ENCODE measurements at regions not wholly inside any gene's neighbourhood (a gene's known extent, or its start where the extent isn't known, plus 50 kb on each side); places are given as distances from the start of the nearest gene placed in this dataset.
"Not testable (repeated sequence)": the region's sequence is repeated elsewhere in the genome, so short reads cannot be mapped to it uniquely, and the experiment has no call there.

- DNase-seq = no peak
Measured at GRCh38 chr20:40019510-40019909, 669.5 kb downstream of the MAFB start.

GRCh38 chr20:40017765-40018164 is 671.3 kb downstream of the MAFB start:
- DNase-seq = no peak

DNA sequence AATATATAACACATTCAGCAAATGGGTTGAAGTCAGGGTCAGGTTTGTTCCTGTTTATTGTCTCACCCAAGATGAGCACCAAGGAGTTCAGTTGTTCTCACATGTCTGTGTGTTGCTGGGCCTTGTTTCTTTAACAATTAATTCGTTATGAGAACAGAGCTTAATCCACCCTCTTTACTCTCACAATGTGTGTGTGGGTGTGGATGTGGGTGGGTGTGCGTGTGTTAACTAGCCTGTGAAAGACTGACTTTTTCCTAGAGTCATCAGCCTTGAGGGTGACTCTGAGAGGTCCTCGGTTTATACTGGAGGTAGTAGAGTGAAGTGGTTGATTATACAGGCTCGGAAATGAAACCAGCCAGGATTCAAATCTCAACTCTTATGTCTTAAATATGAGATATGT is 672.1 kb downstream of the MAFB start:
- DNase-seq = no peak

DNA sequence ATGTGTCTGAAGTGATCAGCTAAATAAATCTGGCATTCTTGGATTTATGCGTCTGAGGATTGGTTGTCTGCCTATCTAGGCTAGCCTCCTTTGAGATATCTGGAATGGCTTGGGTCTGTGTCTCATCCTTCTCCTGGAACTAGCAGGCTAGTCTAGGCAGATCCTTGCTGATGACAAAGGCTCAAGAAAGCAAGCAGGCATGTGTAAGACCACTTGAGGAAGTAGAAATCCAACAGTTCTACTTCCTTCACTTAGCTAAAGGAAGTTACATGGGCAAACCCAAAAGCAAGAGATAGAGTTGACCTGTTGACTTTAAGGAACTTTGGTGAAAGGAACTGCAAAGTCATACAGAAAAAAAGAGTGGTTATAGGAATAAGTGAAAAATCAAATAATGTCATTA is 672.6 kb downstream of the MAFB start:
- no peak for DNase-seq

DNA sequence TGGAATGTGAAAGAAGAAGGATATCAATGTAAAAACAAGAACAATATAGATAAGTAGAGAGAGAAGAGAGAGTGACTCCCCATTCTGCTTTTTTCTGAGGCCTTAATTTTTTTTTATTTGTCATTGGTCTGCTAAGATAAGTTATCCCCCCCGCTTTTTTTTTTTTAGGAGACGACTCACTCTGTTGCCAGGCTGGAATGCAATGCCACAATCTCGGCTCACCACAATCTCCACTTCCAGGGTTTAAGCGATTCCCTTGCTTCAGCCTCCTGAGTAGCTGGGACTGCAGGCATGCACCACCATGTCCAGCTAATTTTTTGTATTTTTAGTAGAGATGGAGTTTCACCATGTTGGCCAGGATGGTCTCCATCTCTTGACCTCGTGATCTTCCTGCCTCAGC is 677.0 kb downstream of the MAFB start:
- DNase-seq = not testable (repeated sequence)

DNA sequence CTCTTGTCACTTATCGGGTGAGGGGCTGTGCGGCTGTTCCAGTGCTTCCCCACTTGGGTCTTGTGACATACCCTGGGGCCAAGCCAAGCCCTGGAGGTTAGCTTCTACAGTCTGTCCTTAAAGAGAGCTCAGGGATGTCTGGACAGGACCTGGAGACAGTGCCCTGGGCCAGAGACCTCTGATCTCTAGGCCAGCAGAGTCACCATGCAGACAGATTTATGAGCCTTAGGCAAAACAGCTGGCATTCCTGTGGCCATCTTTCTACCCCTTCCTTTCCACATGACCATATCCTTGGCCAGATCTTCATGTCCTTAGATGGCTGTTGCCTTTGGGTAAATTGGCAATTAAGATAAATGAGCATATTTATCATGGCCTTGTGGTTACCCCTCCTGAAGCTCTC is 678.6 kb downstream of the MAFB start:
- DNase-seq = no peak

- DNase-seq = no peak
Measured at GRCh38 chr20:40009542-40009941, 679.5 kb downstream of the MAFB start.

DNA sequence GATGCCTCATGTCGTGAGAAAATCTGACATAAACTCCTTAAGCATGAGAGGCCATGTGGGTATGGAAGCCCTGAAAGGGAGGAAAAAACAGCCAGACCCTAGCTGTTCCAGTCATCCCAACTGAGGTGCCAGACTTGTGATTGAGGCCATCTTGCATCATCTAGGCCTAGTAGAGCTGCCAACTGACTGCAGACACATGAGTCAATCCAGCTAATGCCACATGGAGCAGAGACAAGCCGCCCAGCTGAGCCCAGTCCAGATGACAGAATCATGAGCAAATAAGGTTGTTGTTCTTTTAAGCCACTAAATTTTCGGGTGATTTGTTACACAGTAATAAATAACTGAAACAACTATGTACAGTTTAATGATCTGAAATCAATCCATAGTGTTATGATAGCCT is 680.9 kb downstream of the MAFB start:
- DNase-seq = no peak

GRCh38 chr20:40006168-40006860 is 682.7 kb downstream of the MAFB start:
- no peak for DNase-seq

- DNase-seq = not testable (repeated sequence)
Measured at GRCh38 chr20:40004092-40004491, 684.9 kb downstream of the MAFB start.

DNA sequence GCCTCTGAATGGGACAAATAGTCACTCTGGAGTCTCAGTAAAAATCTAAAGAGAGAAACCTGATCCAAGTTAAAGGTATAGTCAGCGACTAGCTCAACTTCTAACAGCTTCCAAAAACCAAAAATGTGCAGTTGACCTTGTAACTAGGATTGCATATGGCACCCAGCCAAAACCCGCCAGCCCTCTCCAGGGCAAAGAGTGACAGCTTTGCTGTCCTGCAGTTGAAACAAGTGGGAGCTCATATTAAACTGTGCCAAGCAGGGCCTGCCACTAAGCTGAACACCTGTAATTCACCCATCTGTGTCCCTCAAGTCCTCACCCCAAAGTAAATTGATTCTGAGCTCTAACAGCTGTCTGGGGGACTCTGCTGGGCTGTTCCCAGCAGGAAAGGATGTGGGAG is 695.3 kb downstream of the MAFB start:
- DNase-seq = no peak

- no peak for DNase-seq
Measured at GRCh38 chr20:39990692-39991091, 698.3 kb downstream of the MAFB start.

DNA sequence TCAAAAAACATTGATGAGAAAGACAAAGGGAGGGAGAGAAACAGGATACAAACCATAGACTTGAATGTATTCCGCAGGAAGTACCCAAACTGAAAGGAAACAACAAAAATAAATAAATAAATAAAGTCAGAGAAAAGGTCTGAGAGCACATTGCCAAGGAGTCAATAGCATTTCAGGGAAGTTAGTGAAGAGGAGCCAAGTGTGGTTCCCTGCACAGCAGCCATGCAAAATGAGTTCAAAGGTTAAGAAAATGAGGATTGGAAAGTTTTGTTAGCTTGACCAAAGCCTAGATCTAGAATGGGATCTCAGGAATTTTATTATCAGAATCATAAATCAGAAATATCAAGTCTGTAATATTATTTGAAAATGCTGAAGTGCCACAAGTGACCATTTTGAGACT is 700.0 kb downstream of the MAFB start:
- DNase-seq = no peak

- DNase-seq = no peak
Measured at GRCh38 chr20:39986173-39986904, 702.7 kb downstream of the MAFB start.

DNA sequence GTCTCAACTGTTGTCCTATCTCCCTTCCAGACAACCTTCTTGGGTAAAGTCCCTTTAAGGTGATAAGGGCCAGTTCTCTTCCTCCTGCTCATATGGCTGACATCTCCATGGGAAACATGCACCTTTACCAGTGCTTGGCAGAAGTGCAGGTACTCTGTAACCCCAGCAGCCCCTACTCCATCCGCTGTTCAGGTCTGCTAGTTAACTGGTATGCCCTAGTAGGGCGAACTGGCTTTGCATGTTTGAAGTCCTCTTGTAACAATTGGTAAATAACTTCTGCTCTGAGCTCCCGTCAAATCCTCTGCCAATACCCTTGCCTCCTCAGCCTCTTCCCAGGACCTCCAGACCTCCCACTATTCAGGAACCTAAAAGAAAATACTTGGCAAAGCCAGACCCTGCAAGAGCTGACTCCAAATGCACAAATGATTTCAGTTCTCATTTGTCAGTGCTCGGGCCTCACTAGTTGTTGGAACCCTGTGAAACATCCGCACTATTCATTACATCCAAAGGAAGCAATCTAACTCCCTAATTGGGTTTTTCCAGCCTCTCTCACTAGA is 703.7 kb downstream of the MAFB start:
- no peak for DNase-seq

- DNase-seq = no peak
Measured at GRCh38 chr20:39983655-39984054, 705.4 kb downstream of the MAFB start.

- DNase-seq = no peak
Measured at GRCh38 chr20:39983183-39983582, 705.9 kb downstream of the MAFB start.

GRCh38 chr20:39974966-39975501 is 714.0 kb downstream of the MAFB start:
- no peak for DNase-seq

DNA sequence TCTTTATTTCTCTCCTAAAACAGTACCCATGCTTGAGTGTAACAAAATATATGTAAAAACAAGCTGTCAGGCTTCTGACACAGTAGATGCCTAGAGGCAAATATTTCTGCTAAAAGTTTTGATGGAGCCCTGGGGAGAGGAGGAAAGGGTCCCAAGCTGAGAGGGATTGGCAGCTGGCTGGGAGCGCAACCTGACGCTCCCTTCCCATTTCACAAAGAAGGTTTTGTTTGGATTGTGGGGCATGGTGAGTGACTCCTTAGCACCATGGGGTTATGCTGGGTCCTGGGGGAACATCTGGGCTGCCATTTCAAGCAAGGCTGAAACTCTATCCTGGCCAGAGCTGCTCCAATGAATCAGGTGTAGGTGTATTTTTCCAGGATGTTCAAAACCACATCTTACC is 720.5 kb downstream of the MAFB start:
- no peak for DNase-seq

- DNase-seq = no peak
Measured at GRCh38 chr20:39967806-39968205, 721.2 kb downstream of the MAFB start.

GRCh38 chr20:39961637-39962244 is 727.3 kb downstream of the MAFB start:
- DNase-seq = no peak

DNA sequence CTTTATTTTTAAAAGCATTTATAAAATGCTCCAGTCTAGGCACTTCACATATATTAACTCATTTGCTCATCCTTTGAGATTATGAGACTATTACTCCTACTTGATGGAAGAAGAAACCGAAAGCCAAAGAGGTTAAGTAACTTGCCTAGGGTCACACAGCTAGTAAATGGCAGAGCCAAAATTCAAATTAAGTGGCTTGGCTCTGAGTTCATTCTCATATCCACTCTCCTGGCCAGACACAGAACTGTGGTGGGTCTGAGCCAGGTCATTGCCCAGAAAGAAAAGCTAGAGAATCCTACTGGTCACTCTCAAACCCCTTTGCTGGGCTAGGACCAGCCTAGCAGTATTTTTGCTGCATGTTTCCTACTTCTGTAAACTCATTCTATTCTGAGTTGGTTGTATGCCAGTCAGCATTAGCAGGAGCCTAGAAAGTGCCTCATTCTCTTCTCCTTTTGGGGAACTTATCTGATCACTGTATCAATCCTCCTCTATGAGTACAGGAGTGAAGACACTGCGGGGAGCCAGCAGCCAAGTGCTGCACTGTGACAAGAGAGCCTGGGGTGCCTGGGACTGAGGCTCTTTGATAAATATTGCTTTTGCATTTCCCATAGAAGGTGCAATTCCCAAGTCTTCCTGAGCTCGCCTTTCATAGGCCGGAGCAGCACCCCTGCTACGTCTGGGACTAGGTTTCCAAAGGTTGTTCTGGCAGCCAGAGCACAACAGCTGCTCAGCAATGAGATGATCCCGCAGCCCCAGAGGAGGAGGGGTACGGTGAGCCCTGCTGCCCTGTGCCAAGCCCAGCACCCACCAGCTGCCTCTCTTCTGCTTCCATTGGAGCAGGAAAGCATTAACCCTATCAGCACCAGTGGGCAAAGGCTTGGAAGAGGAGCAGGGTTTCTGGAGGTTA is 728.3 kb downstream of the MAFB start:
- no peak for DNase-seq

DNA sequence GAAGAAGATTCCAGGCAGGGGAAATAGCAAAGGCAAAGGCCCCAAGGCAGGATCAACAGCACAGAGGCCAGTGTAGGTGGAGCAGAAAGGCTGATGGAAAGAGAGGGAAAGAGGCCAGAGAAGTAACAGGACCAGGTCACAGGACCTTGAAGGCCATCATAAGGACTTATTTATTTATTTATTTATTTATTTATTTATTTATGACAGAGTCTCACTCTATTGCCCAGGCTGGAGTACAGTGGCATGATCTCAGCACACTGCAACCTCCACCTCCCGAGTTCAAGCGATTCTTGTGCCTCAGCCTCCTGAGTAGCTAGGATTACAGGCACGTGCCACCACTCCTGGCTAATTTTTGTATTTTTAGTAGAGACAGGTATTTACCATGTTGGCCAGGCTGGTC is 731.1 kb downstream of the MAFB start:
- not testable (repeated sequence) for DNase-seq

Measured in stimulated activated CD8-positive, alpha-beta memory T cell treated with anti-CD3 and anti-CD28 coated beads, Interleukin-4, amount 100 ng/mL, for 48 hours (primary cell).